ENCODE measurements at regions not wholly inside any gene's neighbourhood (a gene's known extent, or its start where the extent isn't known, plus 50 kb on each side); places are given as distances from the start of the nearest gene placed in this dataset.

- ATAC-seq, result no peak
- TF ChIP-seq ESRRG (CRISPR knock-in tag; IDR thresholded peaks at IDR 0.05) (no peak), ZFP30 (CRISPR knock-in tag; IDR thresholded peaks at IDR 0.05) (no peak), CSDC2 (CRISPR knock-in tag; IDR thresholded peaks at IDR 0.05) (no peak), TSHZ2 (CRISPR knock-in tag; IDR thresholded peaks at IDR 0.05) (no peak), ZNF8 (CRISPR knock-in tag; IDR thresholded peaks at IDR 0.05) (no peak), PATZ1 (CRISPR knock-in tag; IDR thresholded peaks at IDR 0.05; ENCODE audit: borderline replicate concordance) (no peak), RARB (CRISPR knock-in tag; IDR thresholded peaks at IDR 0.05) (no peak), ZFP3 (CRISPR knock-in tag; IDR thresholded peaks at IDR 0.05) (no peak), ZC3H10 (CRISPR knock-in tag; IDR thresholded peaks at IDR 0.05) (no peak), OSR1 (CRISPR knock-in tag; IDR thresholded peaks at IDR 0.05) (no peak), BACH2 (CRISPR knock-in tag; IDR thresholded peaks at IDR 0.05; ENCODE audit: borderline replicate concordance) (no peak), CSRNP3 (CRISPR knock-in tag; IDR thresholded peaks at IDR 0.05) (no peak), CREB5 (CRISPR knock-in tag; IDR thresholded peaks at IDR 0.05; ENCODE audit: low read depth) (no peak), ZNF565 (CRISPR knock-in tag; conservative IDR thresholded peaks at IDR 0.05; ENCODE audit: low read depth) (no peak)
These were observed 316.2 kb downstream of the ETAA1 start for GRCh38 chr2:67713376-67713775.

GRCh38 chr2:67716895-67717396 is 319.8 kb downstream of the ETAA1 start:
- no peak for TF ChIP-seq GLIS3 (CRISPR knock-in tag; IDR thresholded peaks at IDR 0.05)
- TF ChIP-seq TSHZ2 (CRISPR knock-in tag; IDR thresholded peaks at IDR 0.05), result no peak
- TF ChIP-seq ZNF8 (CRISPR knock-in tag; IDR thresholded peaks at IDR 0.05), result no peak
- no peak for TF ChIP-seq CSDC2 (CRISPR knock-in tag; IDR thresholded peaks at IDR 0.05)
- TF ChIP-seq ZC3H10 (CRISPR knock-in tag; IDR thresholded peaks at IDR 0.05), result no peak
- no peak for TF ChIP-seq PATZ1 (CRISPR knock-in tag; IDR thresholded peaks at IDR 0.05; ENCODE audit: borderline replicate concordance)
- TF ChIP-seq ARNTL (CRISPR knock-in tag; IDR thresholded peaks at IDR 0.05; ENCODE audit: borderline replicate concordance, low read depth), result no peak
- no peak for TF ChIP-seq POU6F1 (CRISPR knock-in tag; IDR thresholded peaks at IDR 0.05; ENCODE audit: borderline replicate concordance, low read depth)
- no peak for TF ChIP-seq CSRNP3 (CRISPR knock-in tag; IDR thresholded peaks at IDR 0.05)
- TF ChIP-seq OSR1 (CRISPR knock-in tag; IDR thresholded peaks at IDR 0.05), result no peak
- TF ChIP-seq CREB5 (CRISPR knock-in tag; IDR thresholded peaks at IDR 0.05; ENCODE audit: low read depth), result no peak
- TF ChIP-seq ZFP3 (CRISPR knock-in tag; IDR thresholded peaks at IDR 0.05), result no peak
- peak; percentile 57 for ATAC-seq
